BJ (cell line): ENCODE measurements at regions not wholly inside any gene's neighbourhood (a gene's known extent, or its start where the extent isn't known, plus 50 kb on each side); places are given as distances from the start of the nearest gene placed in this dataset.

Experiments used
- CTCF ChIA-PET: fragments of 350-600 bp; formaldehyde crosslinking; extraction: SDS; loops from one replicate; lab custom pipeline; 2021; ENCODE audit warnings: antibody characterized with exemption, inconsistent platforms; lab: Yijun Ruan, JAX
- POLR2A ChIA-PET: fragments of 300-600 bp; sonication (Branson Sonifier 250); formaldehyde crosslinking; extraction: SDS; loops from one replicate; lab custom pipeline; 2021; ENCODE audit warnings: antibody characterized with exemption; lab: Charles Lee
- DNase-seq: peaks from one replicate; pipeline ENCODE4 v3.0.0-alpha.2; 2011; ENCODE audit warnings: low read depth
- H3K27me3 ChIP-seq: 2 replicates; pipeline ENCODE4 v1.6.0; 2011; ENCODE audit warnings: low read length; ENCODE audit not compliant: control insufficient read depth, insufficient read depth
- H3K36me3 ChIP-seq: 2 replicates; pipeline ENCODE4 v1.5.1; 2011; ENCODE audit warnings: low read length; ENCODE audit not compliant: control insufficient read depth, insufficient read depth
- H3K4me3 ChIP-seq: 2 replicates; pipeline ENCODE4 v1.5.1; 2011; ENCODE audit warnings: low read depth, mild to moderate bottlenecking, control low read depth, low read length
- CTCF ChIP-seq: IDR thresholded peaks from 2 replicates; pipeline ENCODE4 v1.5.1; 2011; ENCODE audit warnings: low read depth, mild to moderate bottlenecking, control low read depth, inconsistent platforms, low read length, moderate library complexity; ENCODE audit not compliant: insufficient read depth

GRCh38 chr4:189500970-189501369, 439.7 kb upstream of the FRG1 start:
- CTCF ChIA-PET: no interaction called here

DNA sequence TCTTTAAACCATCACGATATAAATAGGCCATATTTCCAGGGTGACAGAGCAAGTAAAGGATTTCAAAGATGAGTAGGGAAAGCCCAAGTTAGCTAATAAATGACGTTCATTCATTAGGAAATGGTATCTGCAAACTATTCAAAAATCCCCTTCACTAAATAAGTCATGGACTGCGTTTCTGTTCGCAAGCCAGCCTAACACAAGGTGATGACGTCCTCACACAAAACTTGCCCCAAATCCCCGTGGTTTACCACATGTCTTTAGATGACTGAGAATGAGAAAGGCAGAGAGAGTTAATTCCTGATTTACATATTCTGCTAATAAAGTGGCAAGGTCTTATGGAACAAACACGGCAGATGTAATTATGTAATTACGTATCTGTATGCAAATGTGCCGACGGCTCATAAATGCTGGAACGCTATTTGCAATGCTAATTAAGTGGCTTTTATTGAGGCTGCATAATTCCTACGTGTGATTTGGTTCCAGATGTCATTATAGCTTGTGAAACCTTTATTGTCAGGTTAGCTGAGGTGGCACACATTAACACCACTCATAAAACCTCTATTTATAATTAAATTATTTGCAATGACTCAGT, 437.7 kb upstream of the FRG1 start:
- Histone ChIP-seq H3K27me3 (no peaks in the 10 kb centered on the region), H3K36me3 (no peaks in the 10 kb centered on the region), H3K4me3 (no peak overlapping the region)
- ChIA-PET POLR2A (no interaction called here), CTCF (no interaction called here)
- TF ChIP-seq CTCF: no peak
- no peak for DNase-seq

More at GRCh38 chr4:189500970-189501369, 439.7 kb upstream of the FRG1 start:
- Histone ChIP-seq H3K27me3 (no peaks in the 10 kb centered on the region), H3K4me3 (no peak overlapping the region), H3K36me3 (no peaks in the 10 kb centered on the region)
- DNase-seq: no peak
- POLR2A ChIA-PET: no interaction called here
- TF ChIP-seq CTCF: no peak

DNA sequence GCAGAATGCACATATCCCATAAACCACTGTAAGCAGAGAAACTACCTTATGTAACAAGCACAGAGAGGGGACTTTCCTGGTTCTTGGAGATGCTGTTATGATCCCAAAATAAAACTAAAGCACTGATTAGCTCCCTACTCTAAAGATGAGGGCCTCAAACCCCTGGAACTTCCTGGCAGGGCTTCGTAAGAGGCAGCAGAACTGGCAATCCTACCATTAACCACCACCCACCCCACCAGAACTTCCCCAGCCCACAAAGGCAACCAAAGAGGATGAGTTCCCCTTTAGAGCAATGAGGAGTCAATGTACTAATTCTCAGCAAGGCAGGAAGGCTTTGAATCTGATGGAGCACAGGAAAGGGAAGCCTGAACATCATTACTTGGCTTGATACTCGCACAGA, 436.5 kb upstream of the FRG1 start:
- Histone ChIP-seq H3K36me3 (no peaks in the 10 kb centered on the region), H3K27me3 (no peaks in the 10 kb centered on the region), H3K4me3 (no peak overlapping the region)
- CTCF ChIA-PET: no interaction called here
- no peak for DNase-seq
- POLR2A ChIA-PET: no interaction called here
- no peak for TF ChIP-seq CTCF

DNA sequence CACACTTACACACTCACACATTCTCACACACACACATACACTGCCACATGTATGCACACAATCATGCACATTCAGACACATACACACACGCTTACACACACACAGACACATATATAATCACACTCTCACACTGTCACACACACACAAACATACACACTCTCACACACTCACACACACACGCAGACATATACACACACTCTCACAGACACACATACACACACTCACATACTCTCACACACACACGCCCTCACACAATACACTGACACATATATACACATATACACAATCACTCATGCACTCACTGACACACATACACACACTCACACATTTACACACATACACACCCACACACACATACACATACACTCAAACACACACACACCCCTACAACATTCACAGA, 435.3 kb upstream of the FRG1 start:
- no peak for DNase-seq
- Histone ChIP-seq H3K4me3 (no peak overlapping the region), H3K36me3 (no peaks in the 10 kb centered on the region), H3K27me3 (no peaks in the 10 kb centered on the region)
- no peak for TF ChIP-seq CTCF
- CTCF ChIA-PET: no interaction called here
- POLR2A ChIA-PET: no interaction called here

DNA sequence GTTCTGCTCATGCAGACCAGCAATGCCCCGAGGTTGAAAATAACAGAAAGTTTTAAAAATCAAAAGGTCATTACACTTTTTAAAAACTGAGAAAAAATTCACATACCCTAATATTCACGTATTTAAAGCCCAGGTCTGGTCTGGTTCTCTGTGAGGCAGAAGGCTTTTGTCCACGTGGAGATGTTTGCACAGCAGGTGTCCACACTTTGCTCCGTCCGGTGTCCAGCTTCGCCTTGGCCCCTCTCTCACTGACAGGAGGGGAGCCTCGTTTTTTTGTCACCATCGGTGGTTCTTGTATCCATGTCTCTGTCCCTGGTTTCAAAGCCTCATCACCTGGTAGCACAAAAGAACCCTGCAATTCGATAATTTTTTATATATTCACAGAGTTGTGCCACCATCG, 434.6 kb upstream of the FRG1 start:
- Histone ChIP-seq H3K36me3 (no peaks in the 10 kb centered on the region), H3K4me3 (no peak overlapping the region), H3K27me3 (no peaks in the 10 kb centered on the region)
- ChIA-PET POLR2A (no interaction called here), CTCF (no interaction called here)
- no peak for DNase-seq
- TF ChIP-seq CTCF: no peak
